ENCODE measurements at regions not wholly inside any gene's neighbourhood (a gene's known extent, or its start where the extent isn't known, plus 50 kb on each side); places are given as distances from the start of the nearest gene placed in this dataset.

- H3K9me3 ChIP-seq = no peaks in the 10 kb centered on the region
- no peak for DNase-seq
- H3K4me1 ChIP-seq = no peaks in the 10 kb centered on the region
- no peaks in the 10 kb centered on the region for H3K27me3 ChIP-seq
- intact Hi-C loops (cut with DNase I) = no loop called here
- no peak overlapping the region for H3K4me3 ChIP-seq
- TF ChIP-seq, protein P1, sequence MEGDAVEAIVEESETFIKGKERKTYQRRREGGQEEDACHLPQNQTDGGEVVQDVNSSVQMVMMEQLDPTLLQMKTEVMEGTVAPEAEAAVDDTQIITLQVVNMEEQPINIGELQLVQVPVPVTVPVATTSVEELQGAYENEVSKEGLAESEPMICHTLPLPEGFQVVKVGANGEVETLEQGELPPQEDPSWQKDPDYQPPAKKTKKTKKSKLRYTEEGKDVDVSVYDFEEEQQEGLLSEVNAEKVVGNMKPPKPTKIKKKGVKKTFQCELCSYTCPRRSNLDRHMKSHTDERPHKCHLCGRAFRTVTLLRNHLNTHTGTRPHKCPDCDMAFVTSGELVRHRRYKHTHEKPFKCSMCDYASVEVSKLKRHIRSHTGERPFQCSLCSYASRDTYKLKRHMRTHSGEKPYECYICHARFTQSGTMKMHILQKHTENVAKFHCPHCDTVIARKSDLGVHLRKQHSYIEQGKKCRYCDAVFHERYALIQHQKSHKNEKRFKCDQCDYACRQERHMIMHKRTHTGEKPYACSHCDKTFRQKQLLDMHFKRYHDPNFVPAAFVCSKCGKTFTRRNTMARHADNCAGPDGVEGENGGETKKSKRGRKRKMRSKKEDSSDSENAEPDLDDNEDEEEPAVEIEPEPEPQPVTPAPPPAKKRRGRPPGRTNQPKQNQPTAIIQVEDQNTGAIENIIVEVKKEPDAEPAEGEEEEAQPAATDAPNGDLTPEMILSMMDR (IDR thresholded peaks at IDR 0.05) = no peak
- no peak overlapping the region for H3K9ac ChIP-seq (ENCODE audit: low read depth in 2 of 2, low read length in 2 of 2)
- no peak overlapping the region for H3K27ac ChIP-seq
- no peaks in the 10 kb centered on the region for H3K36me3 ChIP-seq
Measured at GRCh38 chr5:143682246-143682905, 129.6 kb upstream of the HMHB1 start.

GRCh38 chr5:143680672-143681259 lies 131.2 kb upstream of the HMHB1 start:
- Histone ChIP-seq H3K36me3 (no peaks in the 10 kb centered on the region), H3K9me3 (no peaks in the 10 kb centered on the region), H3K9ac (ENCODE audit: low read depth in 2 of 2, low read length in 2 of 2) (no peak overlapping the region), H3K27ac (no peak overlapping the region), H3K27me3 (no peaks in the 10 kb centered on the region), H3K4me1 (no peaks in the 10 kb centered on the region), H3K4me3 (no peak overlapping the region)
- intact Hi-C loops (cut with DNase I) = no loop called here
- no peak for DNase-seq
- TF ChIP-seq, protein P1 (IDR thresholded peaks at IDR 0.05) = no peak

- H3K27ac ChIP-seq = no peak overlapping the region
- TF ChIP-seq, protein P1 (IDR thresholded peaks at IDR 0.05) = no peak
- no peaks in the 10 kb centered on the region for H3K36me3 ChIP-seq
- H3K4me3 ChIP-seq = no peak overlapping the region
- no peaks in the 10 kb centered on the region for H3K9me3 ChIP-seq
- H3K9ac ChIP-seq (ENCODE audit: low read depth in 2 of 2, low read length in 2 of 2) = no peak overlapping the region
- intact Hi-C loops (cut with DNase I) = no loop called here
- no peaks in the 10 kb centered on the region for H3K4me1 ChIP-seq
- DNase-seq = no peak
- H3K27me3 ChIP-seq = no peaks in the 10 kb centered on the region
Measured at GRCh38 chr5:143679777-143680176, 132.2 kb upstream of the HMHB1 start.

DNA sequence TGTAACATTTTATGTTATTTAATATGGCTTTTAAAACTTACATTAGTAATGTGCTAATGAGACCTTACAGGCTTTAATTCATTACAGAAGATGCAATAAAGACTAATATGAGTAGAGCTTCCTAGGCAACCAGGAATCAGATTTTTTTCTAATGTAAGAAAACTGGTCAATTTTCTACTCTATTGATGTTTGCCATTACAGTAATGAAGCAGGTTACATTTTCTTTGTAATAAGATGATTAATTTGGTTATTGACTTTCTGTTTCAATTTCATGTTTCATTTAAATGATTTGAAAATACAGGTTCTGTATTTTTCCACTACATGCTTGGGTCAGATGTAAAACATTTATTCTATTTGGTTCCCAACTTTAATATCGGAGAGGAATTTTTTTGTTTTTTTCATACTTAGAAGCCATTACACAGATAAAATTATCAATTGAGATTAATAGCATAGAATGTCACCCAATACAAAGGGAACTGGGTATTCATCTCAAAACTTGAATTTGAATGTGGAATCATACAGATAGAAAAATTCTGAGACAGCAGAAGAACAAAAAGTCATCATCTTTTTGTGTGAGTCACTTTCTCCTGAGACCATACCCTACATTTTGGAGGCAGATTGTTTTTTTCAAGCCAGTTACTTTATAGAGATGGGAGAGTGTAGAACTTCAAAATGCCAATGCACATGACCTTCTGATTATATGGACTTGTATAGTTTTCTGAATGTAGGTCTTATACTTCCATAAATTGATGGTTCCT lies 133.6 kb upstream of the HMHB1 start:
- Histone ChIP-seq H3K9ac (ENCODE audit: low read depth in 2 of 2, low read length in 2 of 2) (no peak overlapping the region), H3K4me3 (no peak overlapping the region), H3K27ac (no peak overlapping the region), H3K36me3 (no peaks in the 10 kb centered on the region), H3K27me3 (no peaks in the 10 kb centered on the region), H3K9me3 (no peaks in the 10 kb centered on the region), H3K4me1 (no peaks in the 10 kb centered on the region)
- intact Hi-C loops (cut with DNase I) = no loop called here
- no peak for DNase-seq
- TF ChIP-seq, protein P1 (IDR thresholded peaks at IDR 0.05) = no peak

- no peaks in the 10 kb centered on the region for H3K9me3 ChIP-seq
- TF ChIP-seq, protein P1 (IDR thresholded peaks at IDR 0.05) = no peak
- DNase-seq = no peak
- no peaks in the 10 kb centered on the region for H3K4me1 ChIP-seq
- H3K9ac ChIP-seq (ENCODE audit: low read depth in 2 of 2, low read length in 2 of 2) = no peak overlapping the region
- H3K27ac ChIP-seq = no peak overlapping the region
- no peaks in the 10 kb centered on the region for H3K27me3 ChIP-seq
- no peak overlapping the region for H3K4me3 ChIP-seq
- intact Hi-C loops (cut with DNase I) = no loop called here
- no peaks in the 10 kb centered on the region for H3K36me3 ChIP-seq
Measured at GRCh38 chr5:143677403-143677802, 134.6 kb upstream of the HMHB1 start.

Measured in colonic mucosa (tissue), 4 donors.